ENCODE measurements at regions not wholly inside any gene's neighbourhood (a gene's known extent, or its start where the extent isn't known, plus 50 kb on each side); places are given as distances from the start of the nearest gene placed in this dataset.

GRCh38 chr7:136807598-136807997 is 60.9 kb upstream of the CHRM2 start:
- H3K36me3 ChIP-seq (ENCODE audit: control insufficient read depth in 1 of 2, insufficient read depth in 2 of 2, low read length in 2 of 2), result no peaks in the 10 kb centered on the region
- H3K9me3 ChIP-seq (ENCODE audit: control insufficient read depth in 1 of 2, low read length in 2 of 2), result peaks cover 4 to 6% of the 10 kb centered on the region in 2 donors
- no peak overlapping the region for H3K27ac ChIP-seq (ENCODE audit: low read depth, low read length)
- no peak overlapping the region for H3K4me3 ChIP-seq (ENCODE audit: low read depth in 1 of 2, low read length in 2 of 2)
- H3K4me1 ChIP-seq (ENCODE audit: control insufficient read depth in 1 of 2, insufficient read depth in 2 of 2, low read length in 2 of 2), result no peaks in the 10 kb centered on the region
- H3K9ac ChIP-seq (ENCODE audit: low read depth in 1 of 2, low read length in 2 of 2), result no peak overlapping the region
- H3K27me3 ChIP-seq (ENCODE audit: control insufficient read depth in 1 of 2, insufficient read depth in 2 of 2, low read length in 2 of 2), result no peaks in the 10 kb centered on the region

DNA sequence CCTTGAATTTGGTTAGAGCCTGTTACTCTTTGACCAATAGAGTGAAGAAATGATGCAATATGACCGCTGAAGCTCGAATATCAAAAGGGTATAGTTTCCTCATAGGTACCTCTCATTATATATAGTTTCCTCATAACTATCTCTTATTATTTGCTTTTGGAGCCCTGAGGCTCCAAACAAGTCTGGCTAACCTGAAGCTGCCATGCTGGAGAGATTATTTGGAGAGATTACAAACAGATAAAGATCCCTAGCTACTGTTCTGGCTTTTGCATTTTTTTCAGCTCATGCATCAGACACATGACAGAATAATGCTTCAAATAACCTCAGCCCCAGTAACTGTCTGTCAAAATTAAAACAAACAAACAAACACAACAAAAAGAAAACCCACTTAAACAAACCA is 65.4 kb upstream of the CHRM2 start:
- no peaks in the 10 kb centered on the region for H3K9me3 ChIP-seq (ENCODE audit: control insufficient read depth in 1 of 2, low read length in 2 of 2)
- H3K9ac ChIP-seq (ENCODE audit: low read depth in 1 of 2, low read length in 2 of 2), result no peak overlapping the region
- peaks cover 0 to 3% of the 10 kb centered on the region in 2 donors for H3K4me1 ChIP-seq (ENCODE audit: control insufficient read depth in 1 of 2, insufficient read depth in 2 of 2, low read length in 2 of 2)
- H3K27me3 ChIP-seq (ENCODE audit: control insufficient read depth in 1 of 2, insufficient read depth in 2 of 2, low read length in 2 of 2), result no peaks in the 10 kb centered on the region
- H3K27ac ChIP-seq (ENCODE audit: low read depth, low read length), result no peak overlapping the region
- H3K36me3 ChIP-seq (ENCODE audit: control insufficient read depth in 1 of 2, insufficient read depth in 2 of 2, low read length in 2 of 2), result no peaks in the 10 kb centered on the region
- H3K4me3 ChIP-seq (ENCODE audit: low read depth in 1 of 2, low read length in 2 of 2), result no peak overlapping the region

- Histone ChIP-seq H3K9me3 (ENCODE audit: control insufficient read depth in 1 of 2, low read length in 2 of 2) (peaks cover 0 to 2% of the 10 kb centered on the region in 2 donors), H3K9ac (ENCODE audit: low read depth in 1 of 2, low read length in 2 of 2) (no peak overlapping the region), H3K27ac (ENCODE audit: low read depth, low read length) (no peak overlapping the region), H3K27me3 (ENCODE audit: control insufficient read depth in 1 of 2, insufficient read depth in 2 of 2, low read length in 2 of 2) (no peaks in the 10 kb centered on the region), H3K4me1 (ENCODE audit: control insufficient read depth in 1 of 2, insufficient read depth in 2 of 2, low read length in 2 of 2) (no peaks in the 10 kb centered on the region), H3K36me3 (ENCODE audit: control insufficient read depth in 1 of 2, insufficient read depth in 2 of 2, low read length in 2 of 2) (no peaks in the 10 kb centered on the region), H3K4me3 (ENCODE audit: low read depth in 1 of 2, low read length in 2 of 2) (no peak overlapping the region)
Measured at GRCh38 chr7:136783934-136784333, 84.5 kb upstream of the CHRM2 start.

- no peaks in the 10 kb centered on the region for H3K36me3 ChIP-seq (ENCODE audit: control insufficient read depth in 1 of 2, insufficient read depth in 2 of 2, low read length in 2 of 2)
- no peak overlapping the region for H3K27ac ChIP-seq (ENCODE audit: low read depth, low read length)
- H3K9ac ChIP-seq (ENCODE audit: low read depth in 1 of 2, low read length in 2 of 2), result no peak overlapping the region
- H3K27me3 ChIP-seq (ENCODE audit: control insufficient read depth in 1 of 2, insufficient read depth in 2 of 2, low read length in 2 of 2), result no peaks in the 10 kb centered on the region
- no peaks in the 10 kb centered on the region for H3K4me1 ChIP-seq (ENCODE audit: control insufficient read depth in 1 of 2, insufficient read depth in 2 of 2, low read length in 2 of 2)
- H3K4me3 ChIP-seq (ENCODE audit: low read depth in 1 of 2, low read length in 2 of 2), result no peak overlapping the region
- H3K9me3 ChIP-seq (ENCODE audit: control insufficient read depth in 1 of 2, low read length in 2 of 2), result peaks cover 4 to 7% of the 10 kb centered on the region in 2 donors
Measured at GRCh38 chr7:136741941-136742340, 126.5 kb upstream of the CHRM2 start.

DNA sequence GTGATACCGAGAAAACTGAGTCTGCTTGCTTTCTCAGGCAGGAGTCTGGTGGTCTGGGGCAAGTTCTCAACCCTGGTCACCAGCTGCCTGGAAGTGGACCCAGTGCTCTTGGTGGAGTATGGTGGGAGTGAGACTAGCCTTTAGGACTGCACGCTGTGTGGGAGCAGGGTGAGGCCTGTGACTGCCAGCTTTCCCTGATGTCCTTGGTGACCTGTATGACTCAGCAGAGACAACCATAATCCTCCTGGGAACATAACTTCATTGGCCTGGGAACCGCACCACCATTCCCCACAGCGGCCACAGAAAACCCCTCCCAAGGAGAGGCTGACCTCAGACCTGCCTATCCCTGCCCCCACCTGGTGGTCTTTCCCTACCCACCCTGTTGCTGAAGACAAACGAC is 139.5 kb upstream of the CHRM2 start:
- H3K9me3 ChIP-seq (ENCODE audit: control insufficient read depth in 1 of 2, low read length in 2 of 2), result no peaks in the 10 kb centered on the region
- no peak overlapping the region for H3K9ac ChIP-seq (ENCODE audit: low read depth in 1 of 2, low read length in 2 of 2)
- no peak overlapping the region for H3K4me3 ChIP-seq (ENCODE audit: low read depth in 1 of 2, low read length in 2 of 2)
- H3K27me3 ChIP-seq (ENCODE audit: control insufficient read depth in 1 of 2, insufficient read depth in 2 of 2, low read length in 2 of 2), result no peaks in the 10 kb centered on the region
- H3K36me3 ChIP-seq (ENCODE audit: control insufficient read depth in 1 of 2, insufficient read depth in 2 of 2, low read length in 2 of 2), result no peaks in the 10 kb centered on the region
- no peak overlapping the region for H3K27ac ChIP-seq (ENCODE audit: low read depth, low read length)
- H3K4me1 ChIP-seq (ENCODE audit: control insufficient read depth in 1 of 2, insufficient read depth in 2 of 2, low read length in 2 of 2), result no peaks in the 10 kb centered on the region

- Histone ChIP-seq H3K4me3 (ENCODE audit: low read depth in 1 of 2, low read length in 2 of 2) (no peak overlapping the region), H3K4me1 (ENCODE audit: control insufficient read depth in 1 of 2, insufficient read depth in 2 of 2, low read length in 2 of 2) (no peaks in the 10 kb centered on the region), H3K27me3 (ENCODE audit: control insufficient read depth in 1 of 2, insufficient read depth in 2 of 2, low read length in 2 of 2) (no peaks in the 10 kb centered on the region), H3K36me3 (ENCODE audit: control insufficient read depth in 1 of 2, insufficient read depth in 2 of 2, low read length in 2 of 2) (no peaks in the 10 kb centered on the region), H3K9me3 (ENCODE audit: control insufficient read depth in 1 of 2, low read length in 2 of 2) (no peaks in the 10 kb centered on the region), H3K9ac (ENCODE audit: low read depth in 1 of 2, low read length in 2 of 2) (no peak overlapping the region), H3K27ac (ENCODE audit: low read depth, low read length) (no peak overlapping the region)
Measured at GRCh38 chr7:136726460-136726859, 142.0 kb upstream of the CHRM2 start.

DNA sequence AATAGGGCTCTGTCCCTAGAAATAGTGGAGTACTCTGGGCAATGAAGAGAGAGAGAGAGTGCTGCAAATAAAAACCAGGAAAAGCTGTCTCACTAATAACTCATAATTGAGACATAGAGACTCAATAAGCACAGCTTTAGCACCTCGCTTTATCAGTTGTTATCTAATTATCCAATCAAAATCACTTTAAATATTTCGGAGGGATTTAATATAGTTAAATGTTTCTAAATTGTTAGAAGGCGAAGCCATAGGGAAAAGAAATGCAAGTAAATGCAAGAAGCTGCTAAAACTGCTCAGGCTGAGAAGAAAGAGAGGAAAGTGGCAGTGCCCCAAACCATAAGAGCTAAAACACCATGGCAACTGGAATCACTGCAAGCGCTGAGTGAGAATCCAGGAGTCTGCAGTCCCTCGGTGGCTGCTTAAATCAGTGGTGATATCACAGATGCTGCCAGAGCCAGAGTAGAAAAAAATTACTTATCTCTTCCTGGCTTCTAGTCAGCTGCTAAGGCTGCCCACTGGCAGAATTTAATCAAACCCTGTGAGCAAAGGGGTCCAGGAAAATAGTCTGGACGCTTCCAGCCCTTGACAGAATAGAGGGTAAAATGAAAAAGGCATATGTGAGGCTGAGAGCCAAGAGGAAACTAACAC is 150.4 kb upstream of the CHRM2 start:
- Histone ChIP-seq H3K9ac (ENCODE audit: low read depth in 1 of 2, low read length in 2 of 2) (no peak overlapping the region), H3K4me3 (ENCODE audit: low read depth in 1 of 2, low read length in 2 of 2) (no peak overlapping the region), H3K27me3 (ENCODE audit: control insufficient read depth in 1 of 2, insufficient read depth in 2 of 2, low read length in 2 of 2) (no peaks in the 10 kb centered on the region), H3K4me1 (ENCODE audit: control insufficient read depth in 1 of 2, insufficient read depth in 2 of 2, low read length in 2 of 2) (no peaks in the 10 kb centered on the region), H3K9me3 (ENCODE audit: control insufficient read depth in 1 of 2, low read length in 2 of 2) (peaks cover 0 to 6% of the 10 kb centered on the region in 2 donors), H3K36me3 (ENCODE audit: control insufficient read depth in 1 of 2, insufficient read depth in 2 of 2, low read length in 2 of 2) (no peaks in the 10 kb centered on the region), H3K27ac (ENCODE audit: low read depth, low read length) (no peak overlapping the region)

DNA sequence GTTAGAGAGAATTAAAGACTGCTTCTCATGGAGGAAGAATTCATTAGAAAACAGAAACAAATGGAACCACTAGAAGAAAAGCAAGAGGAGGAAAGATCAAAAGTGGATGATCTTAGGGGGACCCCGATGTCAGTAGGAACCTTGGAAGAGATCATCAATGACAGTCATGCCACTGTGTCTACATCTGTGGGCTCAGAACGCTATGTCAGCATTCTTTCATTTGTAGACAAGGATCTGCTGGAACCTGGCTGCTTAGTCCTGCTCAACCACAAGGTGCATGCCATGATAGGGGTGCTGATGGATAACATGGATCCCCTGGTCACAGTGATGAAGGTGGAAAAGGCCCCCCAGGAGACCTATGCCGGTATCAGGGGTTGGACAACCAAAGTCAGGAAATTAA is 154.4 kb upstream of the CHRM2 start:
- Histone ChIP-seq H3K27me3 (ENCODE audit: control insufficient read depth in 1 of 2, insufficient read depth in 2 of 2, low read length in 2 of 2) (no peaks in the 10 kb centered on the region), H3K36me3 (ENCODE audit: control insufficient read depth in 1 of 2, insufficient read depth in 2 of 2, low read length in 2 of 2) (no peaks in the 10 kb centered on the region), H3K27ac (ENCODE audit: low read depth, low read length) (no peak overlapping the region), H3K4me1 (ENCODE audit: control insufficient read depth in 1 of 2, insufficient read depth in 2 of 2, low read length in 2 of 2) (no peaks in the 10 kb centered on the region), H3K4me3 (ENCODE audit: low read depth in 1 of 2, low read length in 2 of 2) (no peak overlapping the region), H3K9ac (ENCODE audit: low read depth in 1 of 2, low read length in 2 of 2) (no peak overlapping the region), H3K9me3 (ENCODE audit: control insufficient read depth in 1 of 2, low read length in 2 of 2) (peaks cover 0 to 6% of the 10 kb centered on the region in 2 donors)

DNA sequence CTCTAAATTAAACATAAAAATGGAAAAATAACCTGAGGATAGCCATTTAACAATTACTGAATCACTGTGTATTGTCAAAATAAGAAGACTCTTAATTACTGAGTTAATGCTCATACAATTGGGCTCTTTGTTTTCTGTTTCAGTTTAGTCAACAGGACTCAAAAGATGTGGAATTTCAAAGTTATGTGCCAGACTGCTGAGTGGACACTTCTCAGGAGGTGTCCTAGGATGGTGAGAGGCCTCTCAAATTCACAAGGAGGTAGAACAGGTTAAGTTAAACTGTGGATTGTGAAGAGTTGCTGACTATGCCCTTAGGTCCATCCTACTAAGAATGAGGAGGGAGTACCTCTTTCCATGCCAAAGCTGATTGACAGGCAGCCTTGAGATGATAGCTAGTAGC is 157.7 kb upstream of the CHRM2 start:
- Histone ChIP-seq H3K4me1 (ENCODE audit: control insufficient read depth in 1 of 2, insufficient read depth in 2 of 2, low read length in 2 of 2) (no peaks in the 10 kb centered on the region), H3K4me3 (ENCODE audit: low read depth in 1 of 2, low read length in 2 of 2) (no peak overlapping the region), H3K36me3 (ENCODE audit: control insufficient read depth in 1 of 2, insufficient read depth in 2 of 2, low read length in 2 of 2) (no peaks in the 10 kb centered on the region), H3K9me3 (ENCODE audit: control insufficient read depth in 1 of 2, low read length in 2 of 2) (no peaks in the 10 kb centered on the region), H3K9ac (ENCODE audit: low read depth in 1 of 2, low read length in 2 of 2) (no peak overlapping the region), H3K27ac (ENCODE audit: low read depth, low read length) (no peak overlapping the region), H3K27me3 (ENCODE audit: control insufficient read depth in 1 of 2, insufficient read depth in 2 of 2, low read length in 2 of 2) (no peaks in the 10 kb centered on the region)

- no peaks in the 10 kb centered on the region for H3K27me3 ChIP-seq (ENCODE audit: control insufficient read depth in 1 of 2, insufficient read depth in 2 of 2, low read length in 2 of 2)
Measured at GRCh38 chr7:136709876-136710275, 158.6 kb upstream of the CHRM2 start.

GRCh38 chr7:136702913-136703312 is 165.5 kb upstream of the CHRM2 start:
- Histone ChIP-seq H3K27ac (ENCODE audit: low read depth, low read length) (no peak overlapping the region), H3K36me3 (ENCODE audit: control insufficient read depth in 1 of 2, insufficient read depth in 2 of 2, low read length in 2 of 2) (no peaks in the 10 kb centered on the region), H3K9ac (ENCODE audit: low read depth in 1 of 2, low read length in 2 of 2) (no peak overlapping the region), H3K4me3 (ENCODE audit: low read depth in 1 of 2, low read length in 2 of 2) (no peak overlapping the region), H3K4me1 (ENCODE audit: control insufficient read depth in 1 of 2, insufficient read depth in 2 of 2, low read length in 2 of 2) (no peaks in the 10 kb centered on the region), H3K27me3 (ENCODE audit: control insufficient read depth in 1 of 2, insufficient read depth in 2 of 2, low read length in 2 of 2) (no peaks in the 10 kb centered on the region), H3K9me3 (ENCODE audit: control insufficient read depth in 1 of 2, low read length in 2 of 2) (no peaks in the 10 kb centered on the region)

More at GRCh38 chr7:136709876-136710275, 158.6 kb upstream of the CHRM2 start:
- H3K4me3 ChIP-seq (ENCODE audit: low read depth in 1 of 2, low read length in 2 of 2), result no peak overlapping the region
- H3K9ac ChIP-seq (ENCODE audit: low read depth in 1 of 2, low read length in 2 of 2), result no peak overlapping the region
- no peaks in the 10 kb centered on the region for H3K36me3 ChIP-seq (ENCODE audit: control insufficient read depth in 1 of 2, insufficient read depth in 2 of 2, low read length in 2 of 2)
- no peak overlapping the region for H3K27ac ChIP-seq (ENCODE audit: low read depth, low read length)
- no peaks in the 10 kb centered on the region for H3K4me1 ChIP-seq (ENCODE audit: control insufficient read depth in 1 of 2, insufficient read depth in 2 of 2, low read length in 2 of 2)
- H3K9me3 ChIP-seq (ENCODE audit: control insufficient read depth in 1 of 2, low read length in 2 of 2), result no peaks in the 10 kb centered on the region
